HFF-Myc (cell line): ENCODE measurements at regions not wholly inside any gene's neighbourhood (a gene's known extent, or its start where the extent isn't known, plus 50 kb on each side); places are given as distances from the start of the nearest gene placed in this dataset.
"Not testable (repeated sequence)": the region's sequence is repeated elsewhere in the genome, so short reads cannot be mapped to it uniquely, and the experiment has no call there.

Experiments
- DNase-seq: peaks from one replicate; pipeline ENCODE4 v3.0.0-alpha.2; 2011; ENCODE audit warnings: low read depth; ENCODE audit errors: extremely low read depth
- H3K4me3 ChIP-seq: replicated peaks from 2 replicates; pipeline ENCODE4 v1.5.1; 2011; ENCODE audit warnings: low read depth, mild to moderate bottlenecking, control low read depth, low read length

GRCh38 chr4:118474001-118474626 lies 121.3 kb upstream of the PRSS12 start:
- DNase-seq, H3K4me3 ChIP-seq: not testable (repeated sequence)

GRCh38 chr4:118474771-118475170 lies 122.0 kb upstream of the PRSS12 start:
- DNase-seq, H3K4me3 ChIP-seq: not testable (repeated sequence)

GRCh38 chr4:118475901-118476300 lies 123.1 kb upstream of the PRSS12 start:
- not testable (repeated sequence) for DNase-seq

DNA sequence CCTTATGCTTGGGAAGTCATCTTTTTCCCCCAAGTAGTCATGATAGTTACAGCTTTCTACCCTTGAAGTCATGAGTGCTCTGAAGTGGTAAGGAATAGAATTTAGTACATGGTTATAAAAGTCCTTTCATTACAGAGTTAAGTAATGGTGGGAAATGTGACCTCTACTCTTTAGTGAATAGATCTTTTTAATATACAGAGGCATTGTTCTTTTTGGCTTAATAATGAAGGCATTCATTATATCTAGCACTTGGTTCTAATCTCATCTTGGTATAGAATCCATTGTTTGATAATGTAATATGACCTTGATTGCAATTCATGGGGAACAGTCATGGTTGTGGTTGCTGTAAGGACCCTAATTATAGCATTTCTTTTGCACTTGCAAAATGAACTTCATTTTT lies 125.0 kb upstream of the PRSS12 start:
- DNase-seq, H3K4me3 ChIP-seq: not testable (repeated sequence)

More at GRCh38 chr4:118475901-118476300, 123.1 kb upstream of the PRSS12 start:
- H3K4me3 ChIP-seq, result not testable (repeated sequence)

DNA sequence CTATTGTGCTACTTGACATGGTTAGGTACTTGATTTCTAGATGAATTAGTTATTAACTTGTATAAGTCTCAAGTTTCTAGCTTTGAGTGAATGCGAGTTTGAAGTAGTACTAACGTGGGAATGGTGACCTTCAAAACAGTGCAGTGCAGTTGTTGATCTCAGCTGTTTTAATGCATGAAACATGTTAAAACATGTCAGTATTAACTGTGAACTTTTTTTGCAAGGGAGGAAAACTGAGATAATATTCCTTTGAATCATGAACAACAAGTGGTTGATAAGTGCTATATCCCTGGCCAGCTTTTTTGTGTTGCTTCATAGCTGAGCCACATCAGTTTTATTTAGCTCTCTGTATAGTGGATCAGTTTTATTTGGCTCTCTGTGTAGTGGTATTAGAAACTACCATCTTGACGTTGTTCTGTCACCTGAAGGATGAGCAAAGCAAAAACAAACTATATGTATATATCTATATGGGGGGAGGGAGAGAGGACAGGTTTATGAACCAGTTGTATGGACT lies 133.1 kb upstream of the PRSS12 start:
- not testable (repeated sequence) for DNase-seq, H3K4me3 ChIP-seq

GRCh38 chr4:118492963-118493362 lies 140.2 kb upstream of the PRSS12 start:
- H3K4me3 ChIP-seq, DNase-seq: not testable (repeated sequence)

DNA sequence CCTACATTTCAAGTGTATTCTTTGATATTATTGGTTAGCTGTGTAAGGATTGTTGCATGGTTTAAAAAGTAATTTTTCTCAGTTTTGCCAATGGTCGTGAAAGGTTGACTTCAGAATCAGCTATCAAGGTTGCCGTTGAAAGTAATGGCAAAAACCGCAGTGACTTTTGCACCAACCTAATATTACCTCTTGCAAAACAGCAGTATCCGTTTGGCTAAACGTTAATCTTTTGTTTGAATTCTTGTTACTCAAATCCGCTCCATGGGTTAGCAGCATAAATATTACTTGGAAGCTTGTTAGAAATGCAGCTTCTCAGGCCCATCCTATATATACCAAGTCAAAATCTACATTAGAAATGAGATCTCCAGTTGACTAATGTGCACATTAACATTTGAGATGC lies 141.6 kb upstream of the PRSS12 start:
- H3K4me3 ChIP-seq, DNase-seq: not testable (repeated sequence)

DNA sequence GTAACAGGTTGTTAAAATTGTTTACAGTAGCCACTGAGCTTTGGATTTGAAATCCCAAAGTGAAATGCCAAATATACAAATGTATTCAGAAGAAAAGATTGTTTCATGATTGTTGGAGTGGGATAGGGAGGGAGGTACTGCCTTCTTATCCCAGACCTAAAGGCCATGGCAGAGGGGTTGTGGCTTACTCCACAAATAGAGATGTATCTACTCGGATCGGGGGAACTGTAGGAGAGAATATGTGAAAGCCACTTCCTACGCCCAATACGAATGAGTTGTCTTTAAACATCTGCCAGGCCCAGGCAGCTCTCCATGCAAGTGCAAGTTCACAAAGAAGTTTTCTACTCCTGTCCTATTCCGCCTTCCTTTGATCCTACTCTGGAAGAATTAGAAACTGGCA lies 150.2 kb upstream of the PRSS12 start:
- H3K4me3 ChIP-seq, DNase-seq: not testable (repeated sequence)

- not testable (repeated sequence) for H3K4me3 ChIP-seq, DNase-seq
Observed at GRCh38 chr4:118504927-118505326, 152.1 kb upstream of the PRSS12 start.

GRCh38 chr4:118505491-118505890 lies 152.7 kb upstream of the PRSS12 start:
- DNase-seq, H3K4me3 ChIP-seq: not testable (repeated sequence)

DNA sequence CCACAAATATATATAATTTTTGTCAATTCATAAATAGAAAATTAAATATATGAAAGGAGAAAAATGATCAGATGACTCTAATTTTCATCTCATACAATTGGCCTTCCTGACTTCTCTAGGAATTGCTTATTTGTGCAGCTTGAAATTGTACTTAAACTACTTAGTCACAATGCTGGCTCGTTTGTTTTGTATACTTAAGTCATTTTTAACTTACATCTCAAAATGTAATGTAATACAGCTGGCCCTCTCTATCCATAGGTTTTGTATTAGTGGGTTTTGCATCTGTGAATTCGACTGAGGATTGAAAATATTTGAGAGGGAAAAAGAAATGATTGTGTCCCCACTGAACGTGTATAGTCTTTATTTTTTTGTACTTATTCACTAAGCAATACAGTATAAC lies 160.1 kb upstream of the PRSS12 start:
- not testable (repeated sequence) for DNase-seq, H3K4me3 ChIP-seq

DNA sequence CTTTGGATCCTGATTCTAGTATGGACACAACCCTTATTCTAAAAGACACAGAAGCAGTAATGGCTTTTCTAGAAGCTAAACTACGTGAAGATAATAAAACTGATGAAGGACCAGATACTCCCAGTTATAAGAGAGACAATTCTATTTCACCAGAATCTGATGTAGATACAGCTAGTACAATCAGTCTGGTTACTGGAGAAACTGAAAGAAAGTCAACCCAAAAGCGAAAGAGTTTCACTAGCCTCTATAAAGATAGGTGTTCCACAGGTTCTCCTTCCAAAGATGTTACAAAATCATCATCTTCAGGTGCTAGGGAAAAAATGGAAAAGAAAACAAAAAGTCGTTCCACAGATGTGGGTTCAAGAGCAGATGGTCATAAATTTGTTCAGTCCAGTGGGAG lies 161.5 kb upstream of the PRSS12 start:
- not testable (repeated sequence) for DNase-seq, H3K4me3 ChIP-seq

GRCh38 chr4:118516107-118516506 lies 163.3 kb upstream of the PRSS12 start:
- DNase-seq, H3K4me3 ChIP-seq: not testable (repeated sequence)

DNA sequence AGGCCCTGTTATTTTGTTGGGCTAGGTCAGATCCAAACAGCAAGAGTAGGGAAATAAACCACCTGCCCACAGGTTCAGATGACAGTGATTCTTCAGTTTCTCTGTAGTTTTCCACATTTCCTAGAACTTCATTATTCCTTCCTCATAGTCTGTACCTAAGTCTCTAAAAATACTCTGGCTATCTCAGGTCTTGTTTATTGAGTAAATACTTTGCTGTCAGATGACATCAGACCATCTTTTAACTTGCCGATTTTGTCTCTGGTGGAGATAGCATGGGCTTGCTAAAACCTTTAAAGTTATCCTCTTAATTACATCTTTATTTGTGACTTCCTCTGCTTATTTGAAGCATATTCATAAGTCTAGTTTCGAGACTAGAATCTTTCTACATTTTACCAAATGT lies 155.1 kb upstream of the METTL14 start:
- H3K4me3 ChIP-seq, DNase-seq: not testable (repeated sequence)

- H3K4me3 ChIP-seq, result not testable (repeated sequence)
Observed at GRCh38 chr4:118531947-118532346, 153.2 kb upstream of the METTL14 start.

DNA sequence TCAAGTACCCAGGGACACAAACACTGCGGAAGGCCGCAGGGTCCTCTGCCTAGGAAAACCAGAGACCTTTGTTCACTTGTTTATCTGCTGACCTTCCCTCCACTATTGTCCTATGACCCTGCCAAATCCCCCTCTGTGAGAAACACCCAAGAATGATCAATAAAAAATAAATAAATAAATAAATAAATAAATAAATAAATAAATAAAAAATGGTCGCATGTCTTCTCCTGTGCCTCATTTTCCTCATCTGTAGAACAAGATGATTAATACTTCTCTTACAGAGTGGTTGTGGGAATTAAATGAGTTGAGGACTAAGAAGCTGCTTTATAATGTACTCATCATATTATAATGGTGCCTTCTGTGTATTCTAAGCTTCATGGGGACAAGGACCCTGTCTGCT lies 149.4 kb upstream of the METTL14 start:
- not testable (repeated sequence) for DNase-seq, H3K4me3 ChIP-seq

More at GRCh38 chr4:118531947-118532346, 153.2 kb upstream of the METTL14 start:
- DNase-seq, result not testable (repeated sequence)

DNA sequence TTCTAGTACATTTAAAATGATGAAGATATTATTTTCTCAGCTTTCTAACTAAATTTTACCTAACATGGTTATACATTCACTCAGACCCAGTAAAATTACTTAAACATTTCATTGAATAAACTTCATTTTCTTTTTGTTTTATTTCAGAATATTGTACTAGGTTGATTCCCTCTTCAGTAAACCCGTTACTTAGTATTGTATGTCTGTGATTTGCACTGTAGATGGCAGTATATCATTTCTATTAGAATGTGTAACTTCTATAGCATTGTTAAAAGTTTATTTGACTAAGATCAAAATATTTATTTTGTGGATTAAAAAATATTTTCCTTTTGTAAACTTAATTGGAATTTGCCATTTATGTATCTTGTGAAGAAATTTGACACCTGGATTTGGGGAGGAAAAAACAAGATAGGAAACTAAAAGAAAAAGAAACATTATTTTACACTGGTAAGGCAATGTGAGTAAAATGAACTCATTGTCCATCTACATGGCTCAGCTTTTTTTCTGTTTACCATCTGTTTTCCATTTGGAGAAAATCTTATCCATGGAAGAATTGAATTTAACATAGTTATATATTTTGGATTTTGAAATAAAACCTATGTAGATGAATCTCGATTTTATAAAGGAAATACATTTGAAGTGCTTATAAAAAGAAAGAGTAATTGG lies 145.6 kb upstream of the METTL14 start:
- not testable (repeated sequence) for DNase-seq

DNA sequence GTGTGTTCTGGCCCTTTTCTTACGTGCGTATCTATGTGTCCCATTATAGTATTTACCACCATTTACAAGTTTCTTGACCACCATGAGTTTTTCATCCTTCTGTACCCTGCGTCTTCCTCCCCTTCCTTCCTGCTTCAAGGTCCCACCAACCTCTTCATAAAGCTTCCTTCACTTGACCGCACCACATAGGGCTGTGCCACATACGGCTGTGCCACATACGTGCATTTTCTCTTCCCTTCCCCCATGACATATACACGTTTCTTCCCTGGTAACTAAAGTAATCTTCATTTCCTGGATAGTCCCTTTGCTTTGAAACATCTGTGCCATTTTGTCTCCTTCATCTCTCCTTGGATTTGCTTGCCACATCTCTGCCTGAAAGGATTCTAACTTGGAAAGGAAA lies 128.6 kb upstream of the METTL14 start:
- H3K4me3 ChIP-seq, result not testable (repeated sequence)

More for the DNA sequence above, 145.6 kb upstream of the METTL14 start:
- H3K4me3 ChIP-seq, result not testable (repeated sequence)

More for the DNA sequence above, 128.6 kb upstream of the METTL14 start:
- DNase-seq, result not testable (repeated sequence)
